WTC11 (cell line): ENCODE measurements at regions not wholly inside any gene's neighbourhood (a gene's known extent, or its start where the extent isn't known, plus 50 kb on each side); places are given as distances from the start of the nearest gene placed in this dataset.

ENCODE experiments used
- ATAC-seq: fragments of 200-7000 bp; cut with Tn5 transposase; 2 replicates; pipeline ENCODE4 v1.10.0; 2021; ENCODE audit warnings: mild to moderate bottlenecking, moderate library complexity
- CTCF ChIA-PET: fragments of 300-600 bp; sonication (Branson Sonifier 250); formaldehyde crosslinking; loops from one replicate; lab custom pipeline; 2021; ENCODE audit warnings: antibody characterized with exemption; lab: Charles Lee
- POLR2A ChIA-PET: fragments of 350-600 bp; sonication (Branson Sonifier 250); formaldehyde crosslinking; loops from one replicate; lab custom pipeline; 2021; ENCODE audit warnings: antibody characterized with exemption; lab: Charles Lee
- DNase-seq: peaks from one replicate; pipeline ENCODE4 v3.0.0; 2021; ENCODE audit warnings: low spot score
- H3K27ac Mint-ChIP-seq: 2 replicates; pipeline ENCODE4 v1.8.0; 2021; ENCODE audit warnings: mixed read lengths
- H3K27me3 Mint-ChIP-seq: 2 replicates; pipeline ENCODE4 v1.8.0; 2021; ENCODE audit warnings: low read depth, mild to moderate bottlenecking, moderate library complexity, mixed read lengths
- H3K36me3 Mint-ChIP-seq: 2 replicates; pipeline ENCODE4 v1.8.0; 2021; ENCODE audit warnings: mixed read lengths
- H3K4me1 Mint-ChIP-seq: 2 replicates; pipeline ENCODE4 v1.8.0; 2022; ENCODE audit warnings: mixed read lengths
- H3K4me3 Mint-ChIP-seq: 2 replicates; pipeline ENCODE4 v1.8.0; 2021; ENCODE audit warnings: mild to moderate bottlenecking, moderate library complexity, mixed read lengths
- H3K9me3 Mint-ChIP-seq: 2 replicates; pipeline ENCODE4 v1.8.0; 2021; ENCODE audit warnings: mixed read lengths
- IRF2 ChIP-seq: sonication (generic); formaldehyde crosslinking; IDR thresholded peaks from 2 replicates; pipeline ENCODE4 v1.8.0; 2022; ENCODE audit warnings: low read depth, missing genetic modification reagents, borderline replicate concordance
- JUN ChIP-seq: sonication (generic); formaldehyde crosslinking; IDR thresholded peaks from 2 replicates; pipeline ENCODE4 v1.8.0; 2023; ENCODE audit warnings: mild to moderate bottlenecking, missing genetic modification reagents
- KAT7 ChIP-seq: sonication (generic); formaldehyde crosslinking; IDR thresholded peaks from 2 replicates; pipeline ENCODE4 v1.8.1; 2023; ENCODE audit warnings: missing genetic modification reagents, mild to moderate bottlenecking, borderline replicate concordance
- MXD4 ChIP-seq: fragments of 250-450 bp; sonication (Bioruptor Pico); IDR thresholded peaks from 2 replicates; pipeline ENCODE4 v1.8.0; 2021; ENCODE audit warnings: mild to moderate bottlenecking, moderate library complexity, borderline replicate concordance
- NFATC4 ChIP-seq: fragments of 250-450 bp; sonication (Bioruptor Pico); IDR thresholded peaks from 2 replicates; pipeline ENCODE4 v1.9.0; 2021; ENCODE audit warnings: mild to moderate bottlenecking
- OVOL2 ChIP-seq: fragments of 250-450 bp; sonication (Bioruptor Pico); IDR thresholded peaks from 2 replicates; pipeline ENCODE4 v1.9.0; 2021; ENCODE audit warnings: mild to moderate bottlenecking, borderline replicate concordance
- PRRX2 ChIP-seq: fragments of 250-450 bp; sonication (Bioruptor Pico); IDR thresholded peaks from 2 replicates; pipeline ENCODE4 v1.8.0; 2021; ENCODE audit warnings: mild to moderate bottlenecking
- RELA ChIP-seq: sonication (generic); formaldehyde crosslinking; IDR thresholded peaks from 2 replicates; pipeline ENCODE4 v1.8.1; 2022; ENCODE audit warnings: missing genetic modification reagents, mild to moderate bottlenecking, borderline replicate concordance
- RORB ChIP-seq: fragments of 250-450 bp; sonication (Bioruptor Pico); IDR thresholded peaks from 2 replicates; pipeline ENCODE4 v1.9.0; 2021; ENCODE audit warnings: mild to moderate bottlenecking
- SMAD4 ChIP-seq: sonication (generic); formaldehyde crosslinking; IDR thresholded peaks from 2 replicates; pipeline ENCODE4 v1.8.0; 2022; ENCODE audit warnings: mild to moderate bottlenecking, missing genetic modification reagents
- SP1 ChIP-seq: sonication (generic); formaldehyde crosslinking; conservative IDR thresholded peaks from 2 replicates; pipeline ENCODE4 v1.8.1; 2022; ENCODE audit warnings: missing genetic modification reagents
- TCF7 ChIP-seq: sonication (generic); formaldehyde crosslinking; IDR thresholded peaks from 2 replicates; pipeline ENCODE4 v1.8.0; 2022; ENCODE audit warnings: mild to moderate bottlenecking, low read depth, missing genetic modification reagents, moderate library complexity
- TP53 ChIP-seq: sonication (generic); formaldehyde crosslinking; IDR thresholded peaks from 2 replicates; pipeline ENCODE4 v1.8.1; 2023; ENCODE audit warnings: mild to moderate bottlenecking, missing genetic modification reagents
- ZBTB21 ChIP-seq: sonication (generic); formaldehyde crosslinking; IDR thresholded peaks from 2 replicates; pipeline ENCODE4 v1.8.1; 2023; ENCODE audit warnings: mild to moderate bottlenecking, missing genetic modification reagents, borderline replicate concordance
- ZNF138 ChIP-seq: sonication (generic); formaldehyde crosslinking; conservative IDR thresholded peaks from 2 replicates; pipeline ENCODE4 v1.8.1; 2022; ENCODE audit warnings: mild to moderate bottlenecking, moderate library complexity, missing genetic modification reagents
- ZNF219 ChIP-seq: sonication (generic); formaldehyde crosslinking; IDR thresholded peaks from 2 replicates; pipeline ENCODE4 v1.8.0; 2023; ENCODE audit warnings: missing genetic modification reagents, mild to moderate bottlenecking, borderline replicate concordance
- ZNF263 ChIP-seq: sonication (generic); formaldehyde crosslinking; IDR thresholded peaks from 2 replicates; pipeline ENCODE4 v1.8.1; 2022; ENCODE audit warnings: low read depth, mild to moderate bottlenecking, moderate library complexity, missing genetic modification reagents
- ZNF396 ChIP-seq: fragments of 250-450 bp; sonication (Bioruptor Pico); IDR thresholded peaks from 2 replicates; pipeline ENCODE4 v1.8.0; 2021; ENCODE audit warnings: mild to moderate bottlenecking, moderate library complexity, borderline replicate concordance
- TF ChIP-seq, protein P1 (sequence below): sonication (generic); formaldehyde crosslinking; conservative IDR thresholded peaks from 2 replicates; pipeline ENCODE4 v1.8.1; 2022; ENCODE audit warnings: mild to moderate bottlenecking, missing genetic modification reagents
- TF ChIP-seq, protein P2 (sequence below): sonication (generic); formaldehyde crosslinking; IDR thresholded peaks from 2 replicates; pipeline ENCODE4 v1.8.1; 2023; ENCODE audit warnings: mild to moderate bottlenecking, missing genetic modification reagents
- TF ChIP-seq, protein P3 (sequence below): fragments of 250-450 bp; sonication (Bioruptor Pico); IDR thresholded peaks from 2 replicates; pipeline ENCODE4 v1.9.0; 2021; ENCODE audit warnings: moderate library complexity, mild to moderate bottlenecking, inconsistent platforms, borderline replicate concordance
- TF ChIP-seq, protein P4 (sequence below): fragments of 250-450 bp; sonication (Bioruptor Pico); IDR thresholded peaks from 2 replicates; pipeline ENCODE4 v1.9.0; 2021; ENCODE audit warnings: mild to moderate bottlenecking
- TF ChIP-seq, protein P5 (sequence below): sonication (generic); formaldehyde crosslinking; IDR thresholded peaks from 2 replicates; pipeline ENCODE4 v1.8.1; 2022; ENCODE audit warnings: missing genetic modification reagents, borderline replicate concordance
- TF ChIP-seq, protein P6 (sequence below): sonication (generic); formaldehyde crosslinking; IDR thresholded peaks from 2 replicates; pipeline ENCODE4 v1.8.1; 2023; ENCODE audit warnings: mild to moderate bottlenecking, missing genetic modification reagents, moderate library complexity

DNA sequence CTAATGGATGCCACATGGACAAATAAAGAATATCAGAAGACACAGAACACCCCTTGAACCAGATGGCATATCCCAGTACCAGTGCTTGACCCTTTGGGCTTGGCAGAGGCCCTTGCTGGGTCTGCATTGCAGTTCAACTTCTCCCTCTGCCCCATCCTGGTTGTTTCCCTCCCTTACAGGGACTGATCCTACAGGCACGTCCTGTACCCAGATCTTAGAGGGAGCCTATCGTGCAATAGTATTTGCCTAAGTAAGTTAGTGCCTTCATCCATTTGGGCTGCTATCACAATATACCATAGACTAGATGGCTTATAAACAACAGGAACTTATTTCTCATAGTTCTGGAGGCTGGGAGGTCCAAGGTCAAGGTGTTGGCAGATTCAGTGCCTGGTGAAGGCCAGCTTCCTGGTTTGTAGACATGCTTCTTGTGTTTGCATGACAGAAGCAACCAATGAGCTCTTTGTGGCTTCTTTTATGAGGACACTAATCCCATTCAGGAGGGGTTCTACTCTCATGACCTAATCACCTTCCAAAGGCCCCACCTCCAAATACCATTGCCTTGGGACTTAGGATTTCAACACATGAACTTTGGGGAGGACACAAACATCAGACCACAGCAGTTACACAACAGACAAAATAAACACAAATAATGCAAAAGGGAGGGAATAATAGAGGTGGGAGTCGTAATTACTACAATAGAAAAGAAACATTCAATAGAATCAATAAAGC lies 146.5 kb upstream of the MSX1 start:
- H3K36me3 Mint-ChIP-seq, result no peaks in the 10 kb centered on the region
- peak; percentile 75 for ATAC-seq
- no peak overlapping the region for H3K4me3 Mint-ChIP-seq
- ChIA-PET POLR2A (no interaction called here), CTCF (interaction anchor here (1.8 kb wide), 1 partner anchor 19 kb away, joined by 9 read pairs; no protein-coding TSS in a partner anchor)
- TF ChIP-seq MXD4, result no peak
- TF ChIP-seq, protein P1, sequence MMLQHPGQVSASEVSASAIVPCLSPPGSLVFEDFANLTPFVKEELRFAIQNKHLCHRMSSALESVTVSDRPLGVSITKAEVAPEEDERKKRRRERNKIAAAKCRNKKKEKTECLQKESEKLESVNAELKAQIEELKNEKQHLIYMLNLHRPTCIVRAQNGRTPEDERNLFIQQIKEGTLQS, result no peak
- TF ChIP-seq, protein P2, sequence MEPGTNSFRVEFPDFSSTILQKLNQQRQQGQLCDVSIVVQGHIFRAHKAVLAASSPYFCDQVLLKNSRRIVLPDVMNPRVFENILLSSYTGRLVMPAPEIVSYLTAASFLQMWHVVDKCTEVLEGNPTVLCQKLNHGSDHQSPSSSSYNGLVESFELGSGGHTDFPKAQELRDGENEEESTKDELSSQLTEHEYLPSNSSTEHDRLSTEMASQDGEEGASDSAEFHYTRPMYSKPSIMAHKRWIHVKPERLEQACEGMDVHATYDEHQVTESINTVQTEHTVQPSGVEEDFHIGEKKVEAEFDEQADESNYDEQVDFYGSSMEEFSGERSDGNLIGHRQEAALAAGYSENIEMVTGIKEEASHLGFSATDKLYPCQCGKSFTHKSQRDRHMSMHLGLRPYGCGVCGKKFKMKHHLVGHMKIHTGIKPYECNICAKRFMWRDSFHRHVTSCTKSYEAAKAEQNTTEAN (CRISPR knock-in tag), result no peak
- no peak for TF ChIP-seq PRRX2 (CRISPR knock-in tag)
- TF ChIP-seq TCF7 (CRISPR knock-in tag), result no peak
- TF ChIP-seq, protein P3, sequence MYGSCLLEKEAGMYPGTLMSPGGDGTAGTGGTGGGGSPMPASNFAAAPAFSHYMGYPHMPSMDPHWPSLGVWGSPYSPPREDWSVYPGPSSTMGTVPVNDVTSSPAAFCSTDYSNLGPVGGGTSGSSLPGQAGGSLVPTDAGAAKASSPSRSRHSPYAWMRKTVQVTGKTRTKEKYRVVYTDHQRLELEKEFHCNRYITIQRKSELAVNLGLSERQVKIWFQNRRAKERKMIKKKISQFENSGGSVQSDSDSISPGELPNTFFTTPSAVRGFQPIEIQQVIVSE (CRISPR knock-in tag), result no peak
- TF ChIP-seq, protein P4, sequence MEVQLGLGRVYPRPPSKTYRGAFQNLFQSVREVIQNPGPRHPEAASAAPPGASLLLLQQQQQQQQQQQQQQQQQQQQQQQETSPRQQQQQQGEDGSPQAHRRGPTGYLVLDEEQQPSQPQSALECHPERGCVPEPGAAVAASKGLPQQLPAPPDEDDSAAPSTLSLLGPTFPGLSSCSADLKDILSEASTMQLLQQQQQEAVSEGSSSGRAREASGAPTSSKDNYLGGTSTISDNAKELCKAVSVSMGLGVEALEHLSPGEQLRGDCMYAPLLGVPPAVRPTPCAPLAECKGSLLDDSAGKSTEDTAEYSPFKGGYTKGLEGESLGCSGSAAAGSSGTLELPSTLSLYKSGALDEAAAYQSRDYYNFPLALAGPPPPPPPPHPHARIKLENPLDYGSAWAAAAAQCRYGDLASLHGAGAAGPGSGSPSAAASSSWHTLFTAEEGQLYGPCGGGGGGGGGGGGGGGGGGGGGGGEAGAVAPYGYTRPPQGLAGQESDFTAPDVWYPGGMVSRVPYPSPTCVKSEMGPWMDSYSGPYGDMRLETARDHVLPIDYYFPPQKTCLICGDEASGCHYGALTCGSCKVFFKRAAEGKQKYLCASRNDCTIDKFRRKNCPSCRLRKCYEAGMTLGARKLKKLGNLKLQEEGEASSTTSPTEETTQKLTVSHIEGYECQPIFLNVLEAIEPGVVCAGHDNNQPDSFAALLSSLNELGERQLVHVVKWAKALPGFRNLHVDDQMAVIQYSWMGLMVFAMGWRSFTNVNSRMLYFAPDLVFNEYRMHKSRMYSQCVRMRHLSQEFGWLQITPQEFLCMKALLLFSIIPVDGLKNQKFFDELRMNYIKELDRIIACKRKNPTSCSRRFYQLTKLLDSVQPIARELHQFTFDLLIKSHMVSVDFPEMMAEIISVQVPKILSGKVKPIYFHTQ (CRISPR knock-in tag), result no peak
- TF ChIP-seq ZNF396 (CRISPR knock-in tag), result no peak
- TF ChIP-seq, protein P5, sequence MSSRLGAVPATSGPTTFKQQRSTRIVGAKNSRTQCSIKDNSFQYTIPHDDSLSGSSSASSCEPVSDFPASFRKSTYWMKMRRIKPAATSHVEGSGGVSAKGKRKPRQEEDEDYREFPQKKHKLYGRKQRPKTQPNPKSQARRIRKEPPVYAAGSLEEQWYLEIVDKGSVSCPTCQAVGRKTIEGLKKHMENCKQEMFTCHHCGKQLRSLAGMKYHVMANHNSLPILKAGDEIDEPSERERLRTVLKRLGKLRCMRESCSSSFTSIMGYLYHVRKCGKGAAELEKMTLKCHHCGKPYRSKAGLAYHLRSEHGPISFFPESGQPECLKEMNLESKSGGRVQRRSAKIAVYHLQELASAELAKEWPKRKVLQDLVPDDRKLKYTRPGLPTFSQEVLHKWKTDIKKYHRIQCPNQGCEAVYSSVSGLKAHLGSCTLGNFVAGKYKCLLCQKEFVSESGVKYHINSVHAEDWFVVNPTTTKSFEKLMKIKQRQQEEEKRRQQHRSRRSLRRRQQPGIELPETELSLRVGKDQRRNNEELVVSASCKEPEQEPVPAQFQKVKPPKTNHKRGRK (CRISPR knock-in tag), result no peak
- TF ChIP-seq SP1, result no peak
- no peak for TF ChIP-seq TP53
- TF ChIP-seq ZBTB21 (CRISPR knock-in tag), result no peak
- TF ChIP-seq ZNF263 (CRISPR knock-in tag), result no peak
- no peak for TF ChIP-seq RELA (CRISPR knock-in tag)
- TF ChIP-seq ZNF138, result no peak
- TF ChIP-seq, protein P6, sequence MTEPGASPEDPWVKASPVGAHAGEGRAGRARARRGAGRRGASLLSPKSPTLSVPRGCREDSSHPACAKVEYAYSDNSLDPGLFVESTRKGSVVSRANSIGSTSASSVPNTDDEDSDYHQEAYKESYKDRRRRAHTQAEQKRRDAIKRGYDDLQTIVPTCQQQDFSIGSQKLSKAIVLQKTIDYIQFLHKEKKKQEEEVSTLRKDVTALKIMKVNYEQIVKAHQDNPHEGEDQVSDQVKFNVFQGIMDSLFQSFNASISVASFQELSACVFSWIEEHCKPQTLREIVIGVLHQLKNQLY (CRISPR knock-in tag), result no peak
- no peak for TF ChIP-seq OVOL2
- no peak for TF ChIP-seq IRF2 (CRISPR knock-in tag)
- DNase-seq, result no peak
- H3K27me3 Mint-ChIP-seq, result peaks cover 2% of the 10 kb centered on the region
- no peak overlapping the region for H3K27ac Mint-ChIP-seq
- peaks cover 2% of the 10 kb centered on the region; the same call in 1 of the 2 replicates for H3K4me1 Mint-ChIP-seq
- H3K9me3 Mint-ChIP-seq, result no peaks in the 10 kb centered on the region

DNA sequence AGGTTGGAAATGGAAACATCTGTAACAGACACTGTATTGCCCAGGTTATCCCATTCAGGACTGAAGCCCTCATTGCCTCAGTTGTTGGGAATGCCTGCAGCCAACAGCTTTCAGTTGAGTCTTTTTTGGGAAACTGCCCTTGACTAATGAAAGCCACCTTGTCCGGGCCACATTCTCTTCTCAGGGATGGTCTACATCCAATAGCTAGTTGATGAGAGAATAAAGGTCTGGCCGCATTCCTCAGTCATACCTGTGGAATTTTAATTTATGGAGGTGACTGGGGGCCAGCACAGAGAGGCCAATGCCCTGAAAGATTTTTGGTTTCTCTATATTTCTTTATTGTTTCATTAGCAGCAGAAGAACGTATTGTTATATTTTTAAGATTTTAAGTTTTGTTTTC lies 147.6 kb upstream of the MSX1 start:
- no peaks in the 10 kb centered on the region for H3K9me3 Mint-ChIP-seq
- no peak overlapping the region for H3K27ac Mint-ChIP-seq
- ChIA-PET POLR2A (no interaction called here), CTCF (interaction anchor here (1.1 to 1.8 kb wide), 2 partner anchors 18 to 34 kb away, joined by 3 to 9 read pairs; no protein-coding TSS in a partner anchor)
- ATAC-seq (no peak), DNase-seq (no peak)
- H3K27me3 Mint-ChIP-seq, result peaks cover 2% of the 10 kb centered on the region; the same call in 1 of the 2 replicates
- H3K4me1 Mint-ChIP-seq, result peaks cover 2% of the 10 kb centered on the region; the same call in 1 of the 2 replicates
- no peak overlapping the region for H3K4me3 Mint-ChIP-seq
- H3K36me3 Mint-ChIP-seq, result no peaks in the 10 kb centered on the region
- TF ChIP-seq RORB (CRISPR knock-in tag) (no peak), ZNF219 (CRISPR knock-in tag) (no peak), KAT7 (CRISPR knock-in tag) (no peak), OVOL2 (no peak), NFATC4 (CRISPR knock-in tag) (no peak), SMAD4 (no peak), JUN (no peak)
- TF ChIP-seq, protein P2 (CRISPR knock-in tag), result no peak
- TF ChIP-seq, protein P6 (CRISPR knock-in tag), result no peak
